HG03565 (cell line): ENCODE measurements at regions not wholly inside any gene's neighbourhood (a gene's known extent, or its start where the extent isn't known, plus 50 kb on each side); places are given as distances from the start of the nearest gene placed in this dataset.
"Not testable (repeated sequence)": the region's sequence is repeated elsewhere in the genome, so short reads cannot be mapped to it uniquely, and the experiment has no call there.

ENCODE experiments used
- ATAC-seq: cut with Tn5 transposase; IDR thresholded peaks from one replicate; pipeline ENCODE4 v1.9.1; 2021; ENCODE audit warnings: mild to moderate bottlenecking, moderate library complexity; ENCODE audit not compliant: unreplicated experiment

GRCh38 chr3:18693588-18694329, 268.6 kb upstream of the SATB1 start:
- not testable (repeated sequence) for ATAC-seq

- ATAC-seq, result no peak
These were observed 262.1 kb upstream of the SATB1 start for GRCh38 chr3:18687286-18687685.

- no peak for ATAC-seq
These were observed 258.8 kb upstream of the SATB1 start for GRCh38 chr3:18683900-18684299.

GRCh38 chr3:18681818-18682345, 256.7 kb upstream of the SATB1 start:
- ATAC-seq, result no peak

- ATAC-seq, result no peak
These were observed 255.6 kb upstream of the SATB1 start for GRCh38 chr3:18680758-18681157.

GRCh38 chr3:18679238-18679637, 254.1 kb upstream of the SATB1 start:
- ATAC-seq, result no peak

GRCh38 chr3:18675197-18675596, 250.1 kb upstream of the SATB1 start:
- ATAC-seq, result no peak

GRCh38 chr3:18672561-18672960, 247.4 kb upstream of the SATB1 start:
- ATAC-seq, result no peak

- ATAC-seq, result no peak
These were observed 245.6 kb upstream of the SATB1 start for GRCh38 chr3:18670759-18671158.

GRCh38 chr3:18669374-18669773, 244.2 kb upstream of the SATB1 start:
- no peak for ATAC-seq

GRCh38 chr3:18667552-18667951, 242.4 kb upstream of the SATB1 start:
- ATAC-seq, result no peak

- ATAC-seq, result no peak
These were observed 241.5 kb upstream of the SATB1 start for GRCh38 chr3:18666655-18667054.

GRCh38 chr3:18660059-18660458, 234.9 kb upstream of the SATB1 start:
- peak; percentile 63 for ATAC-seq

- no peak for ATAC-seq
These were observed 233.0 kb upstream of the SATB1 start for GRCh38 chr3:18657858-18658820.

- no peak for ATAC-seq
These were observed 231.7 kb upstream of the SATB1 start for GRCh38 chr3:18656866-18657265.

GRCh38 chr3:18656410-18656809, 231.3 kb upstream of the SATB1 start:
- no peak for ATAC-seq

- ATAC-seq, result no peak
These were observed 230.7 kb upstream of the SATB1 start for GRCh38 chr3:18655827-18656226.

GRCh38 chr3:18652781-18653180, 227.6 kb upstream of the SATB1 start:
- ATAC-seq, result no peak

GRCh38 chr3:18650731-18651130, 225.6 kb upstream of the SATB1 start:
- ATAC-seq, result no peak

- ATAC-seq, result peak; percentile 91
These were observed 224.7 kb upstream of the SATB1 start for GRCh38 chr3:18649666-18650363.

GRCh38 chr3:18648868-18649462, 223.8 kb upstream of the SATB1 start:
- no peak for ATAC-seq
